ENCODE measurements at regions not wholly inside any gene's neighbourhood (a gene's known extent, or its start where the extent isn't known, plus 50 kb on each side); places are given as distances from the start of the nearest gene placed in this dataset.

- no peak for FAIRE-seq
- intact Hi-C loops (cut with DNase I) = no loop called here
Observed at GRCh38 chr17:5943232-5943631, 126.9 kb upstream of the WSCD1 start.

GRCh38 chr17:5943982-5944381 is 126.2 kb upstream of the WSCD1 start:
- no peak for TF ChIP-seq CTCF (IDR thresholded peaks at IDR 0.05; ENCODE audit: borderline replicate concordance, extremely low read depth, insufficient read depth)
- Histone ChIP-seq H3K27me3 (ENCODE audit: control insufficient read depth, insufficient read depth, low read length) (no peaks in the 10 kb centered on the region), H3K4me1 (ENCODE audit: control insufficient read depth in 2 of 3, insufficient read depth in 2 of 3, low read depth in 1 of 3, low read length in 3 of 3) (no peaks in the 10 kb centered on the region), H3K36me3 (ENCODE audit: control insufficient read depth in 2 of 3, insufficient read depth in 3 of 3, low read length in 3 of 3) (no peaks in the 10 kb centered on the region), H3K9me3 (ENCODE audit: control insufficient read depth in 2 of 3, insufficient read depth in 1 of 3, low read length in 3 of 3) (no peaks in the 10 kb centered on the region), H3K27ac (ENCODE audit: low read depth in 2 of 2, low read length in 2 of 2) (no peak overlapping the region), H3K4me3 (ENCODE audit: low read length in 3 of 3) (no peak overlapping the region), H3K9ac (ENCODE audit: low read length in 3 of 3) (no peak overlapping the region)
- FAIRE-seq (no peak), DNase-seq (no peak)
- intact Hi-C loops (cut with DNase I) = no loop called here

More at GRCh38 chr17:5943232-5943631, 126.9 kb upstream of the WSCD1 start:
- no peak for TF ChIP-seq CTCF (IDR thresholded peaks at IDR 0.05; ENCODE audit: borderline replicate concordance, extremely low read depth, insufficient read depth)
- Histone ChIP-seq H3K27me3 (ENCODE audit: control insufficient read depth, insufficient read depth, low read length) (no peaks in the 10 kb centered on the region), H3K4me3 (ENCODE audit: low read length in 3 of 3) (no peak overlapping the region), H3K36me3 (ENCODE audit: control insufficient read depth in 2 of 3, insufficient read depth in 3 of 3, low read length in 3 of 3) (no peaks in the 10 kb centered on the region), H3K9me3 (ENCODE audit: control insufficient read depth in 2 of 3, insufficient read depth in 1 of 3, low read length in 3 of 3) (no peaks in the 10 kb centered on the region), H3K9ac (ENCODE audit: low read length in 3 of 3) (no peak overlapping the region), H3K4me1 (ENCODE audit: control insufficient read depth in 2 of 3, insufficient read depth in 2 of 3, low read depth in 1 of 3, low read length in 3 of 3) (no peaks in the 10 kb centered on the region), H3K27ac (ENCODE audit: low read depth in 2 of 2, low read length in 2 of 2) (no peak overlapping the region)
- DNase-seq = no peak

GRCh38 chr17:5947701-5948180 is 122.4 kb upstream of the WSCD1 start:
- no peaks in the 10 kb centered on the region for H3K9me3 ChIP-seq (ENCODE audit: control insufficient read depth in 2 of 3, insufficient read depth in 1 of 3, low read length in 3 of 3)
- H3K36me3 ChIP-seq (ENCODE audit: control insufficient read depth in 2 of 3, insufficient read depth in 3 of 3, low read length in 3 of 3) = no peaks in the 10 kb centered on the region
- no peak overlapping the region for H3K27ac ChIP-seq (ENCODE audit: low read depth in 2 of 2, low read length in 2 of 2)
- no peak overlapping the region for H3K4me3 ChIP-seq (ENCODE audit: low read length in 3 of 3)
- H3K4me1 ChIP-seq (ENCODE audit: control insufficient read depth in 2 of 3, insufficient read depth in 2 of 3, low read depth in 1 of 3, low read length in 3 of 3) = no peaks in the 10 kb centered on the region
- no peaks in the 10 kb centered on the region for H3K27me3 ChIP-seq (ENCODE audit: control insufficient read depth, insufficient read depth, low read length)
- H3K9ac ChIP-seq (ENCODE audit: low read length in 3 of 3) = no peak overlapping the region
- intact Hi-C loops (cut with DNase I) = no loop called here
- no peak for FAIRE-seq
- TF ChIP-seq CTCF (IDR thresholded peaks at IDR 0.05; ENCODE audit: borderline replicate concordance, extremely low read depth, insufficient read depth) = no peak
- no peak for DNase-seq

- Histone ChIP-seq H3K4me1 (ENCODE audit: control insufficient read depth in 2 of 3, insufficient read depth in 2 of 3, low read depth in 1 of 3, low read length in 3 of 3) (no peaks in the 10 kb centered on the region), H3K4me3 (ENCODE audit: low read length in 3 of 3) (no peak overlapping the region), H3K36me3 (ENCODE audit: control insufficient read depth in 2 of 3, insufficient read depth in 3 of 3, low read length in 3 of 3) (no peaks in the 10 kb centered on the region), H3K9ac (ENCODE audit: low read length in 3 of 3) (no peak overlapping the region), H3K27ac (ENCODE audit: low read depth in 2 of 2, low read length in 2 of 2) (no peak overlapping the region), H3K27me3 (ENCODE audit: control insufficient read depth, insufficient read depth, low read length) (no peaks in the 10 kb centered on the region), H3K9me3 (ENCODE audit: control insufficient read depth in 2 of 3, insufficient read depth in 1 of 3, low read length in 3 of 3) (no peaks in the 10 kb centered on the region)
- FAIRE-seq (no peak), DNase-seq (no peak)
- TF ChIP-seq CTCF (IDR thresholded peaks at IDR 0.05; ENCODE audit: borderline replicate concordance, extremely low read depth, insufficient read depth) = no peak
- intact Hi-C loops (cut with DNase I) = no loop called here
Observed at GRCh38 chr17:5948811-5949210, 121.4 kb upstream of the WSCD1 start.

All from kidney (tissue), 13 donors.